K562 (cell line): ENCODE measurements at regions not wholly inside any gene's neighbourhood (a gene's known extent, or its start where the extent isn't known, plus 50 kb on each side); places are given as distances from the start of the nearest gene placed in this dataset.
A peak's percentile ranks its signal among the peaks of the same experiment; 100 is the strongest.

Experiments
- ATAC-seq: fragments of 200-7000 bp; cut with Tn5 transposase; 3 replicates; pipeline ENCODE4 v1.9.1; 2020; ENCODE audit warnings: moderate library complexity
- BruUV-seq: library from RNA; stranded (reverse); fragments of 400-500 nt; replicated peaks from 2 replicates; lab custom pipeline; 2021; lab: Mats Ljungman, UMichigan
- CTCF ChIA-PET: fragments of 300-600 bp; formaldehyde crosslinking; extraction: SDS; loops from one replicate; lab custom pipeline; 2021; ENCODE audit warnings: low intra/inter-chr PET ratio; lab: Yijun Ruan, JAX
- POLR2A ChIA-PET: fragments of 300-600, 350-650 bp; sonication (Branson Sonifier 250); formaldehyde crosslinking; extraction: SDS; loops from one replicate; lab custom pipeline; 2021; ENCODE audit warnings: antibody characterized with exemption, inconsistent platforms; lab: Yijun Ruan, JAX
- DNase-seq, 4 experiments: peaks; one replicate each; pipeline versions ENCODE4 v3.0.0 to v3.0.0-alpha.2; 2011 to 2018; ENCODE audit warnings: low spot score in 3 of 4, mixed read lengths in 3 of 4; ENCODE audit errors: extremely low read depth in 1 of 4
- FAIRE-seq: peaks from 2 replicates; lab custom pipeline; 2011; peaks lifted over from hg19 to GRCh38; lab: Jason Lieb, UNC
- H2AFZ ChIP-seq: 2 replicates; pipeline ENCODE4 v1.6.0; 2011; ENCODE audit warnings: low read depth, low read length, control low read depth, inconsistent platforms
- H3K27ac ChIP-seq: fragments of 200-600 bp; 3 replicates; pipeline ENCODE4 v1.8.0; 2011; ENCODE audit warnings: low read depth, mild to moderate bottlenecking, control low read depth, inconsistent platforms, low read length, moderate library complexity, mixed read lengths; ENCODE audit errors: extremely low read depth
- H3K27me3 ChIP-seq, 2 experiments: fragments of 300-600 bp in 1 of 2; 2 replicates in 1 of 2; 3 replicates in 1 of 2; pipeline versions ENCODE4 v1.6.0 to v1.8.0; 2011; ENCODE audit warnings: inconsistent platforms in 2 of 2, low read length in 2 of 2, mild to moderate bottlenecking in 1 of 2, mixed read lengths in 1 of 2, moderate library complexity in 1 of 2; ENCODE audit not compliant: control insufficient read depth in 2 of 2, insufficient read depth in 2 of 2
- H3K36me3 ChIP-seq: fragments of 300-600 bp; 3 replicates; pipeline ENCODE4 v1.8.0; 2011; ENCODE audit warnings: mild to moderate bottlenecking, low read length, inconsistent platforms; ENCODE audit not compliant: control insufficient read depth, insufficient read depth
- H3K4me1 ChIP-seq, 2 experiments: fragments of 200-600 bp in 1 of 2; replicated peaks in 1 of 2; 2 replicates in 1 of 2; 3 replicates in 1 of 2; pipeline versions ENCODE4 v1.5.1 to v1.8.0; 2011; ENCODE audit warnings: inconsistent platforms in 2 of 2, low read length in 2 of 2, mild to moderate bottlenecking in 1 of 2, mixed read lengths in 1 of 2, moderate library complexity in 1 of 2; ENCODE audit not compliant: control insufficient read depth in 2 of 2, insufficient read depth in 2 of 2
- H3K4me2 ChIP-seq: 2 replicates; pipeline ENCODE4 v1.6.1; 2011; ENCODE audit warnings: low read length, control low read depth, inconsistent platforms, mixed read lengths; ENCODE audit not compliant: insufficient read depth
- H3K4me3 ChIP-seq: fragments of 200-600 bp; sonication (generic), shearing (Covaris generic); 2 replicates; pipeline ENCODE4 v1.5.1; 2016; ENCODE audit warnings: control low read depth, inconsistent platforms
- H3K79me2 ChIP-seq: fragments of 200-600 bp; 3 replicates; pipeline ENCODE4 v1.8.0; 2011; ENCODE audit warnings: low read length, inconsistent platforms; ENCODE audit not compliant: control insufficient read depth, insufficient read depth
- H3K9ac ChIP-seq, 2 experiments: 2 replicates each; pipeline versions ENCODE4 v1.6.0 to v1.6.1; 2011; ENCODE audit warnings: low read depth in 2 of 2, low read length in 2 of 2, control low read depth in 1 of 2, inconsistent platforms in 1 of 2, mild to moderate bottlenecking in 1 of 2, mixed read lengths in 1 of 2; ENCODE audit not compliant: insufficient read depth in 1 of 2
- H3K9me1 ChIP-seq: one replicate; pipeline ENCODE4 v1.6.0; 2011; ENCODE audit warnings: inconsistent platforms, mild to moderate bottlenecking, low read length, moderate library complexity; ENCODE audit not compliant: control insufficient read depth, insufficient read depth
- H3K9me3 ChIP-seq: replicated peaks from 2 replicates; pipeline ENCODE4 v1.5.1; 2011; ENCODE audit warnings: low read depth, low read length, inconsistent platforms; ENCODE audit not compliant: control insufficient read depth, insufficient read depth
- H4K20me1 ChIP-seq: replicated peaks from 2 replicates; pipeline ENCODE4 v1.6.1; 2011; ENCODE audit warnings: low read length, inconsistent platforms, mixed read lengths; ENCODE audit not compliant: control insufficient read depth, insufficient read depth
- RBM25 ChIP-seq: fragments of 200-400 bp; formaldehyde crosslinking; IDR thresholded peaks from 2 replicates; pipeline ENCODE4 v1.6.1; 2018; ENCODE audit warnings: low read length, low read depth, moderate library complexity; ENCODE audit not compliant: severe bottlenecking
- WGBS: fragments of 100-300 bp; shearing (Covaris generic); methylation state at CpG from one replicate; pipeline ENCODE4 v1.1.6; 2016; ENCODE audit warnings: low coverage, mixed read lengths; ENCODE audit not compliant: insufficient coverage; ENCODE audit errors: missing lambda C conversion rate; 5-methylcytosine and 5-hydroxymethylcytosine counted together
- in situ Hi-C: fragments of 300-500 bp; cut with MboI; formaldehyde crosslinking; loops from 4 replicates; pipeline ENCODE4 v1.15.0; 2018; ENCODE audit warnings: inconsistent platforms, mixed read lengths
- intact Hi-C: fragments of 100-400 bp; cut with micrococcal nuclease; formaldehyde crosslinking; loops from 2 replicates; pipeline ENCODE4 v1.14.2; 2022
- TF ChIP-seq, protein P1 (sequence below): sonication (generic); formaldehyde crosslinking; IDR thresholded peaks from 2 replicates; pipeline ENCODE4 v1.8.1; 2023; ENCODE audit warnings: mild to moderate bottlenecking, missing genetic modification reagents
- TF ChIP-seq, protein P2 (sequence below): fragments of 450-650 bp; IDR thresholded peaks from 2 replicates; pipeline ENCODE4 v1.6.1; 2016

DNA sequence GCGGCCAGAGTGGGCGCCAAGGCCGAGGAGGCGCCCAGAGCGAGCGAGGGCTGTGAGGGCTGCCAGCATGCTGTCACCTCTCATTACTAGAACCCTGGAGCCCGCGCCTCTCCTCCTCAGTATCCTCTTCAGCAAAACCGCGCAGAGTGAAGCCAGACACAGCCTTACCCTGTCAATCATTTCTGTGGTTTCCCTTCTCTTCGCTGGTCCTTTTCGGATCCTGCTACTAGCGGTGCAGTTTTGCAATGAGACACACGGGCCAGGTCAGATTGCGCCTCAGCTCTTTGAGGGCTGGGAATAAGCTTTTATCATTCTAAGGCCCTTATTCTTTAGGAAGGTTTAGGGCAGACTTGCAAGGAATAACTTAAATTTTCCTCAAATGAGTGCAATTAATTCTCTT lies 55.5 kb upstream of the FAM171A1 start:
- 30% methylated on average over 13 of the region's 15 CpGs for WGBS
- POLR2A ChIA-PET = no interaction called here

More for the DNA sequence above, 55.5 kb upstream of the FAM171A1 start:
- FAIRE-seq (no peak), DNase-seq (no peak), ATAC-seq (0 out of 3 replicates have a peak, but pooled peaks have one; percentile 28)
- in situ Hi-C loops (loop anchor here (25.0 kb wide), 1 partner anchor 1361 kb away; no protein-coding TSS in a partner anchor), intact Hi-C loops (no loop called here)
- no TSS peak for BruUV-seq
- peaks cover 0 to 6% of the 10 kb centered on the region in 2 experiments; a peak in 2 of 5 replicates for H3K4me1 ChIP-seq
- H3K27me3 ChIP-seq = no peaks in the 10 kb centered on the region
- no peak for TF ChIP-seq RBM25
- TF ChIP-seq, protein P1, sequence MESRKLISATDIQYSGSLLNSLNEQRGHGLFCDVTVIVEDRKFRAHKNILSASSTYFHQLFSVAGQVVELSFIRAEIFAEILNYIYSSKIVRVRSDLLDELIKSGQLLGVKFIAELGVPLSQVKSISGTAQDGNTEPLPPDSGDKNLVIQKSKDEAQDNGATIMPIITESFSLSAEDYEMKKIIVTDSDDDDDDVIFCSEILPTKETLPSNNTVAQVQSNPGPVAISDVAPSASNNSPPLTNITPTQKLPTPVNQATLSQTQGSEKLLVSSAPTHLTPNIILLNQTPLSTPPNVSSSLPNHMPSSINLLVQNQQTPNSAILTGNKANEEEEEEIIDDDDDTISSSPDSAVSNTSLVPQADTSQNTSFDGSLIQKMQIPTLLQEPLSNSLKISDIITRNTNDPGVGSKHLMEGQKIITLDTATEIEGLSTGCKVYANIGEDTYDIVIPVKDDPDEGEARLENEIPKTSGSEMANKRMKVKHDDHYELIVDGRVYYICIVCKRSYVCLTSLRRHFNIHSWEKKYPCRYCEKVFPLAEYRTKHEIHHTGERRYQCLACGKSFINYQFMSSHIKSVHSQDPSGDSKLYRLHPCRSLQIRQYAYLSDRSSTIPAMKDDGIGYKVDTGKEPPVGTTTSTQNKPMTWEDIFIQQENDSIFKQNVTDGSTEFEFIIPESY = peak; percentile 42; the same call in 1 of the 2 replicates
- TF ChIP-seq, protein P2, sequence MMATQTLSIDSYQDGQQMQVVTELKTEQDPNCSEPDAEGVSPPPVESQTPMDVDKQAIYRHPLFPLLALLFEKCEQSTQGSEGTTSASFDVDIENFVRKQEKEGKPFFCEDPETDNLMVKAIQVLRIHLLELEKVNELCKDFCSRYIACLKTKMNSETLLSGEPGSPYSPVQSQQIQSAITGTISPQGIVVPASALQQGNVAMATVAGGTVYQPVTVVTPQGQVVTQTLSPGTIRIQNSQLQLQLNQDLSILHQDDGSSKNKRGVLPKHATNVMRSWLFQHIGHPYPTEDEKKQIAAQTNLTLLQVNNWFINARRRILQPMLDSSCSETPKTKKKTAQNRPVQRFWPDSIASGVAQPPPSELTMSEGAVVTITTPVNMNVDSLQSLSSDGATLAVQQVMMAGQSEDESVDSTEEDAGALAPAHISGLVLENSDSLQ = peak; percentile 85
- no peak overlapping the region for H3K27ac ChIP-seq
- CTCF ChIA-PET = interaction anchor here (2.1 kb wide), 1 partner anchor 398 kb away, joined by 6 read pairs; no protein-coding TSS in a partner anchor
- H3K4me2 ChIP-seq = no peak overlapping the region
- no peaks in the 10 kb centered on the region for H3K36me3 ChIP-seq
- H3K4me3 ChIP-seq = no peak overlapping the region
- no peak overlapping the region for H3K9ac ChIP-seq
- H2AFZ ChIP-seq = no peak overlapping the region
- H4K20me1 ChIP-seq = no peaks in the 10 kb centered on the region
- H3K9me3 ChIP-seq = no peaks in the 10 kb centered on the region
- no peaks in the 10 kb centered on the region for H3K9me1 ChIP-seq
- no peaks in the 10 kb centered on the region for H3K79me2 ChIP-seq
